GM12878 (cell line): ENCODE measurements at regions not wholly inside any gene's neighbourhood (a gene's known extent, or its start where the extent isn't known, plus 50 kb on each side); places are given as distances from the start of the nearest gene placed in this dataset.

Experiments
- ATAC-seq: fragments of 200-7000 bp; cut with Tn5 transposase; 3 replicates; pipeline ENCODE4 v1.9.1; 2020; ENCODE audit warnings: mild to moderate bottlenecking, moderate library complexity
- BruUV-seq: library from RNA; stranded (reverse); fragments of 400-500 nt; replicated peaks from 2 replicates; lab custom pipeline; 2021; lab: Mats Ljungman, UMichigan
- CTCF ChIA-PET: fragments of 300-600 bp; sonication (Branson Sonifier 250); formaldehyde crosslinking; extraction: SDS; loops from one replicate; lab custom pipeline; 2021; ENCODE audit warnings: inconsistent platforms; lab: Yijun Ruan, JAX
- POLR2A ChIA-PET: fragments of 350-600 bp; formaldehyde crosslinking; extraction: SDS; loops from one replicate; lab custom pipeline; 2021; ENCODE audit warnings: inconsistent platforms; lab: Charles Lee
- RAD21 ChIA-PET: fragments of 300-600 bp; sonication (Branson Sonifier 250); formaldehyde crosslinking; loops from one replicate; lab custom pipeline; 2023; ENCODE audit warnings: antibody characterized with exemption; ENCODE audit not compliant: unreplicated experiment; lab: Charles Lee
- SMC1A ChIA-PET: fragments of 300-600 bp; sonication (Branson Sonifier 250); formaldehyde crosslinking; loops from one replicate; lab custom pipeline; 2023; ENCODE audit not compliant: unreplicated experiment, uncharacterized antibody; lab: Charles Lee
- DNase-seq: peaks from one replicate; pipeline ENCODE4 v3.0.0-alpha.2; 2011; ENCODE audit warnings: low read depth, low spot score
- FAIRE-seq: peaks from 3 replicates; lab custom pipeline; 2011; peaks lifted over from hg19 to GRCh38; lab: Jason Lieb, UNC
- H2AFZ ChIP-seq: 2 replicates; pipeline ENCODE4 v1.6.0; 2011; ENCODE audit warnings: low read depth, low read length, control low read depth; ENCODE audit not compliant: control insufficient read depth
- H3K27ac ChIP-seq: 2 replicates; pipeline ENCODE4 v1.5.1; 2011; ENCODE audit warnings: control low read depth; ENCODE audit not compliant: control insufficient read depth, insufficient read depth
- H3K27me3 ChIP-seq, 2 experiments: replicated peaks in 1 of 2; 2 replicates each; pipeline versions ENCODE4 v1.6.0 to v1.6.1; 2011; ENCODE audit warnings: low read length in 1 of 2; ENCODE audit not compliant: control insufficient read depth in 2 of 2, insufficient read depth in 2 of 2
- H3K36me3 ChIP-seq, 2 experiments: 2 replicates each; pipeline ENCODE4 v1.5.1; 2011; ENCODE audit warnings: low read length in 1 of 2; ENCODE audit not compliant: control insufficient read depth in 2 of 2, insufficient read depth in 2 of 2
- H3K4me1 ChIP-seq: 2 replicates; pipeline ENCODE4 v1.6.1; 2011; ENCODE audit warnings: mild to moderate bottlenecking, low read length, moderate library complexity, mixed read lengths; ENCODE audit not compliant: control insufficient read depth, insufficient read depth
- H3K4me2 ChIP-seq: 2 replicates; pipeline ENCODE4 v1.6.0; 2011; ENCODE audit warnings: control low read depth; ENCODE audit not compliant: control insufficient read depth, insufficient read depth
- H3K4me3 ChIP-seq: fragments of 200-600 bp; sonication (generic); 2 replicates; pipeline ENCODE4 v1.5.1; 2016
- H3K79me2 ChIP-seq: 2 replicates; pipeline ENCODE4 v1.6.0; 2011; ENCODE audit warnings: low read length; ENCODE audit not compliant: control insufficient read depth, insufficient read depth
- H3K9ac ChIP-seq: 2 replicates; pipeline ENCODE4 v1.8.0; 2011; ENCODE audit warnings: low read length, control low read depth, mixed read lengths; ENCODE audit not compliant: control insufficient read depth, insufficient read depth
- H3K9me3 ChIP-seq: replicated peaks from 3 replicates; pipeline ENCODE4 v1.5.1; 2011; ENCODE audit warnings: mild to moderate bottlenecking, low read length; ENCODE audit not compliant: control insufficient read depth, insufficient read depth
- H4K20me1 ChIP-seq: 2 replicates; pipeline ENCODE4 v1.6.0; 2011; ENCODE audit not compliant: control insufficient read depth, insufficient read depth
- BCL3 ChIP-seq: IDR thresholded peaks from 2 replicates; pipeline ENCODE4 v1.6.1; 2011; ENCODE audit warnings: borderline replicate concordance, low read depth, mild to moderate bottlenecking, moderate library complexity, low read length; ENCODE audit not compliant: insufficient read depth, poor library complexity, severe bottlenecking
- CHD2 ChIP-seq: IDR thresholded peaks from 2 replicates; pipeline ENCODE4 v1.6.1; 2011; ENCODE audit warnings: low read depth, low read length, improper control_type of control experiment, borderline replicate concordance
- GATAD2B ChIP-seq: fragments of 450-650 bp; conservative IDR thresholded peaks from 2 replicates; pipeline ENCODE4 v1.6.1; 2017; ENCODE audit warnings: low read depth, mild to moderate bottlenecking, moderate library complexity
- HDAC6 ChIP-seq: fragments of 200-600 bp; sonication (generic); IDR thresholded peaks from one replicate; pipeline ENCODE4 v1.8.0; 2017; ENCODE audit warnings: antibody characterized with exemption; ENCODE audit not compliant: unreplicated experiment
- IRF4 ChIP-seq: IDR thresholded peaks from 2 replicates; pipeline ENCODE4 v1.6.1; 2011; ENCODE audit warnings: low read depth, low read length
- KDM1A ChIP-seq: fragments of 200-600 bp; sonication (generic); IDR thresholded peaks from 2 replicates; pipeline ENCODE4 v1.6.1; 2016; ENCODE audit warnings: borderline replicate concordance
- NRF1 ChIP-seq: conservative IDR thresholded peaks from 2 replicates; pipeline ENCODE4 v1.6.1; 2011; ENCODE audit warnings: mild to moderate bottlenecking, low read depth, low read length, improper control_type of control experiment
- PAX5 ChIP-seq: IDR thresholded peaks from 2 replicates; pipeline ENCODE4 v1.6.1; 2011; ENCODE audit warnings: low read depth, low read length, borderline replicate concordance
- PBX3 ChIP-seq: IDR thresholded peaks from 2 replicates; pipeline ENCODE4 v1.6.1; 2011; ENCODE audit warnings: mild to moderate bottlenecking, low read depth, low read length, moderate library complexity; ENCODE audit not compliant: insufficient replicate concordance
- RFX5 ChIP-seq: IDR thresholded peaks from 2 replicates; pipeline ENCODE4 v1.6.1; 2011; ENCODE audit warnings: low read depth, low read length, improper control_type of control experiment
- ZBTB4 ChIP-seq: fragments of 450-650 bp; formaldehyde crosslinking; IDR thresholded peaks from 2 replicates; pipeline ENCODE4 v1.4.0; 2022; ENCODE audit warnings: mild to moderate bottlenecking, moderate library complexity
- ZNF217 ChIP-seq: fragments of 450-650 bp; IDR thresholded peaks from 2 replicates; pipeline ENCODE4 v1.6.1; 2017; ENCODE audit warnings: antibody characterized with exemption, mild to moderate bottlenecking
- ZNF622 ChIP-seq: fragments of 450-650 bp; IDR thresholded peaks from 2 replicates; pipeline ENCODE4 v1.6.1; 2017; ENCODE audit warnings: mild to moderate bottlenecking, inconsistent platforms
- ZSCAN29 ChIP-seq: fragments of 450-650 bp; IDR thresholded peaks from 2 replicates; pipeline ENCODE4 v1.6.1; 2017; ENCODE audit warnings: mild to moderate bottlenecking, moderate library complexity
- WGBS: methylation state at CpG from one replicate; pipeline ENCODE4 v1.1.6; 2016; ENCODE audit warnings: low lambda C conversion rate; ENCODE audit not compliant: insufficient replicate concordance, insufficient coverage; ENCODE audit errors: missing lambda C conversion rate; 5-methylcytosine and 5-hydroxymethylcytosine counted together
- in situ Hi-C: fragments of 300-500 bp; cut with MboI; formaldehyde crosslinking; loops from 9 replicates; pipeline ENCODE4 v1.14.3; 2018; ENCODE audit warnings: mixed read lengths
- intact Hi-C: fragments of 100-400 bp; cut with micrococcal nuclease; formaldehyde crosslinking; loops from one replicate; pipeline ENCODE4 v1.14.2; 2022; ENCODE audit not compliant: unreplicated experiment

GRCh38 chr3:167885277-167885676 is 149.8 kb downstream of the SERPINI1 start (continued):
- TF ChIP-seq CHD2 (no peak), ZNF622 (no peak), ZNF217 (no peak), PBX3 (no peak), IRF4 (no peak), GATAD2B (no peak)

GRCh38 chr3:167884481-167884880 is 149.0 kb downstream of the SERPINI1 start:
- Histone ChIP-seq H3K9me3 (no peaks in the 10 kb centered on the region), H3K36me3 (no peaks in the 10 kb centered on the region), H3K4me1 (no peaks in the 10 kb centered on the region), H3K4me2 (no peak overlapping the region), H4K20me1 (no peaks in the 10 kb centered on the region), H3K27me3 (peaks cover 0 to 3% of the 10 kb centered on the region in 2 experiments; a peak in 1 of 4 replicates), H3K9ac (no peak overlapping the region), H3K27ac (no peak overlapping the region), H2AFZ (no peak overlapping the region), H3K4me3 (no peak overlapping the region), H3K79me2 (no peaks in the 10 kb centered on the region)
- BruUV-seq = no TSS peak
- no peak for TF ChIP-seq BCL3
- TF ChIP-seq PAX5 = no peak
- no peak for TF ChIP-seq NRF1
- no peak for TF ChIP-seq ZSCAN29
- no peak for TF ChIP-seq RFX5
- TF ChIP-seq HDAC6 = no peak
- TF ChIP-seq KDM1A = no peak
- no peak for TF ChIP-seq ZBTB4 (CRISPR knock-in tag)
- ATAC-seq = no peak
- intact Hi-C loops (loop anchor here (5.0 to 10.0 kb wide), 2 partner anchors 152 to 280 kb away; partner anchors contain the start of gene PDCD10), in situ Hi-C loops (no loop called here)
- DNase-seq = no peak
- ChIA-PET RAD21 (interaction anchor here (4.3 kb wide), 1 partner anchor 503 kb away, joined by 65 read pairs; the partner anchor contains the start of gene ZBBX), CTCF (interaction anchor here (5.1 kb wide), 1 partner anchor 503 kb away, joined by 111 read pairs; the partner anchor contains the start of gene ZBBX), POLR2A (no interaction called here), SMC1A (no interaction called here)
- no peak for FAIRE-seq
- 70% methylated on average over 3 of the region's 3 CpGs for whole genome bisulfite sequencing
